ENCODE measurements at regions not wholly inside any gene's neighbourhood (a gene's known extent, or its start where the extent isn't known, plus 50 kb on each side); places are given as distances from the start of the nearest gene placed in this dataset.

DNA sequence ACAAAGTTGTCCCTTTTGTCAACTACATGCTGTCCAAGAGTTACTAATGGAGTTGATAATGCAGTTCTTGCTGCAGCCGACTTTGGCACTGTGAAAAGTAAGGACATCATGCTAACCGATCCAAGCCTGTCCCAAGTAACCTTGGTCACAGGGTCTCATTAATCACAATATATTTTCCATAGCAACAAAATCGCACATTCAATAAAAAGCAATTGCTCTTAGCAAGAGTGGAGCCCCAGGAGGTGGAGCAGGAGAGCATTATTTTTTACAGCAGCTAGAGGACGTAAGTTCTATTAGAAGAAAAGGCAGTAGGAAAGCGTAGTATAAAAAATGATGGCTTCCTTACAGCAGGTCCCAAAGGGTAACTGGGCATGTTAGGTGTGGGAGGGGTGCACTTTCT is 570.3 kb downstream of the EBF1 start:
- Histone ChIP-seq H3K36me3 (replicated peaks in 1 of 2; ENCODE audit: control insufficient read depth in 1 of 2, insufficient read depth in 2 of 2, low read length in 2 of 2) (no peaks in the 10 kb centered on the region), H3K27ac (ENCODE audit: low read depth in 1 of 2, low read length in 2 of 2) (no peak overlapping the region), H3K9me3 (replicated peaks in 1 of 2; ENCODE audit: control insufficient read depth in 1 of 2, insufficient read depth in 1 of 2, low read length in 2 of 2) (no peaks in the 10 kb centered on the region), H3K9ac (ENCODE audit: insufficient read depth, low read length, poor library complexity, severe bottlenecking) (no peak overlapping the region), H3K27me3 (ENCODE audit: control insufficient read depth in 2 of 2, insufficient read depth in 2 of 2, low read length in 2 of 2) (no peaks in the 10 kb centered on the region), H3K4me2 (replicated peaks; ENCODE audit: extremely low read depth, low read length, poor library complexity, severe bottlenecking) (no peak overlapping the region), H3K79me2 (ENCODE audit: insufficient read depth, low read length) (no peaks in the 10 kb centered on the region), H4K20me1 (ENCODE audit: insufficient read depth, low read length) (no peaks in the 10 kb centered on the region), H2AFZ (ENCODE audit: insufficient read depth, low read depth, low read length, poor library complexity, severe bottlenecking) (no peak overlapping the region), H3K4me1 (ENCODE audit: control insufficient read depth in 1 of 2, insufficient read depth in 2 of 2, low read length in 2 of 2) (no peaks in the 10 kb centered on the region), H3K4me3 (replicated peaks in 1 of 3; ENCODE audit: low read depth in 2 of 3, low read length in 3 of 3) (no peak overlapping the region)
- H3K27me3 Mint-ChIP-seq (ENCODE audit: low read depth in 3 of 3): peaks cover 0 to 9% (median 0%) of the 10 kb centered on the region in 3 donors
- no peak for TF ChIP-seq CTCF (IDR thresholded peaks at IDR 0.05)
- WGBS (ENCODE audit: insufficient coverage): 83% methylated on average over 2 of the region's 5 CpGs
- no peak overlapping the region for H3K27ac Mint-ChIP-seq
- peaks cover 0 to 1% (median 0%) of the 10 kb centered on the region in 7 donors for H3K9me3 Mint-ChIP-seq
- intact Hi-C loops (cut with micrococcal nuclease): no loop called here
- H3K4me3 Mint-ChIP-seq: no peak overlapping the region
- no peak for DNase-seq
- H3K4me1 Mint-ChIP-seq: no peaks in the 10 kb centered on the region
- H3K36me3 Mint-ChIP-seq: no peaks in the 10 kb centered on the region

GRCh38 chr5:158525663-158526062 is 574.1 kb downstream of the EBF1 start:
- Mint-ChIP-seq H3K27me3 (ENCODE audit: low read depth in 3 of 3) (peaks cover 0 to 8% (median 3%) of the 10 kb centered on the region in 3 donors), H3K4me1 (peaks cover 11% of the 10 kb centered on the region), H3K27ac (no peak overlapping the region), H3K36me3 (no peaks in the 10 kb centered on the region), H3K9me3 (peaks cover 0 to 1% (median 0%) of the 10 kb centered on the region in 7 donors), H3K4me3 (no peak overlapping the region)
- Histone ChIP-seq H3K79me2 (ENCODE audit: insufficient read depth, low read length) (no peaks in the 10 kb centered on the region), H3K27me3 (ENCODE audit: control insufficient read depth in 2 of 2, insufficient read depth in 2 of 2, low read length in 2 of 2) (no peaks in the 10 kb centered on the region), H3K36me3 (replicated peaks in 1 of 2; ENCODE audit: control insufficient read depth in 1 of 2, insufficient read depth in 2 of 2, low read length in 2 of 2) (no peaks in the 10 kb centered on the region), H3K9ac (ENCODE audit: insufficient read depth, low read length, poor library complexity, severe bottlenecking) (no peak overlapping the region), H3K4me1 (ENCODE audit: control insufficient read depth in 1 of 2, insufficient read depth in 2 of 2, low read length in 2 of 2) (peaks cover 0 to 9% of the 10 kb centered on the region in 2 donors), H2AFZ (ENCODE audit: insufficient read depth, low read depth, low read length, poor library complexity, severe bottlenecking) (no peak overlapping the region), H3K4me3 (replicated peaks in 1 of 3; ENCODE audit: low read depth in 2 of 3, low read length in 3 of 3) (no peak overlapping the region), H3K27ac (ENCODE audit: low read depth in 1 of 2, low read length in 2 of 2) (no peak overlapping the region), H3K4me2 (replicated peaks; ENCODE audit: extremely low read depth, low read length, poor library complexity, severe bottlenecking) (no peak overlapping the region), H3K9me3 (replicated peaks in 1 of 2; ENCODE audit: control insufficient read depth in 1 of 2, insufficient read depth in 1 of 2, low read length in 2 of 2) (no peaks in the 10 kb centered on the region), H4K20me1 (ENCODE audit: insufficient read depth, low read length) (no peaks in the 10 kb centered on the region)
- DNase-seq: no peak
- no peak for TF ChIP-seq CTCF (IDR thresholded peaks at IDR 0.05)
- no CpG with 5 or more reads among the region's 4 CpGs for WGBS (ENCODE audit: insufficient coverage)
- intact Hi-C loops (cut with micrococcal nuclease): no loop called here
